HG03060 (cell line): ENCODE measurements at regions not wholly inside any gene's neighbourhood (a gene's known extent, or its start where the extent isn't known, plus 50 kb on each side); places are given as distances from the start of the nearest gene placed in this dataset.

ENCODE experiments used
- ATAC-seq: cut with Tn5 transposase; IDR thresholded peaks from one replicate; pipeline ENCODE4 v1.9.1; 2021; ENCODE audit warnings: low read depth, moderate number of reproducible peaks; ENCODE audit not compliant: unreplicated experiment

- ATAC-seq = no peak
Measured at GRCh38 chr13:77480066-77480465, 55.4 kb upstream of the SCEL start.

- no peak for ATAC-seq
Measured at GRCh38 chr13:77479326-77479725, 56.2 kb upstream of the SCEL start.

- no peak for ATAC-seq
Measured at GRCh38 chr13:77477299-77477848, 58.1 kb upstream of the SCEL start.

- ATAC-seq = no peak
Measured at GRCh38 chr13:77476456-77476855, 59.0 kb upstream of the SCEL start.

- no peak for ATAC-seq
Measured at GRCh38 chr13:77475345-77476084, 60.0 kb upstream of the SCEL start.

- ATAC-seq = no peak
Measured at GRCh38 chr13:77470986-77471385, 64.5 kb upstream of the SCEL start.

- no peak for ATAC-seq
Measured at GRCh38 chr13:77466753-77467422, 68.6 kb upstream of the SCEL start.

- no peak for ATAC-seq
Measured at GRCh38 chr13:77465603-77466195, 69.8 kb upstream of the SCEL start.

GRCh38 chr13:77460195-77460594, 75.3 kb upstream of the SCEL start:
- peak; percentile 79 for ATAC-seq

GRCh38 chr13:77459592-77459991, 75.9 kb upstream of the SCEL start:
- ATAC-seq = no peak

GRCh38 chr13:77458736-77459135, 76.8 kb upstream of the SCEL start:
- ATAC-seq = no peak

- ATAC-seq = no peak
Measured at GRCh38 chr13:77457966-77458365, 77.5 kb upstream of the SCEL start.

- no peak for ATAC-seq
Measured at GRCh38 chr13:77456271-77456670, 79.2 kb upstream of the SCEL start.

- no peak for ATAC-seq
Measured at GRCh38 chr13:77449265-77449664, 86.2 kb upstream of the SCEL start.

- ATAC-seq = no peak
Measured at GRCh38 chr13:77448689-77449088, 86.8 kb upstream of the SCEL start.

- no peak for ATAC-seq
Measured at GRCh38 chr13:77443511-77443910, 92.0 kb upstream of the SCEL start.

GRCh38 chr13:77437267-77437666, 98.2 kb upstream of the SCEL start:
- ATAC-seq = no peak

GRCh38 chr13:77434289-77434688, 101.2 kb upstream of the SCEL start:
- no peak for ATAC-seq

GRCh38 chr13:77431449-77431848, 104.1 kb upstream of the SCEL start:
- no peak for ATAC-seq

GRCh38 chr13:77430377-77430951, 103.6 kb upstream of the MYCBP2 start:
- no peak for ATAC-seq
